ENCODE measurements at regions not wholly inside any gene's neighbourhood (a gene's known extent, or its start where the extent isn't known, plus 50 kb on each side); places are given as distances from the start of the nearest gene placed in this dataset.

GRCh38 chr2:145100301-145100700 lies 580.4 kb upstream of the ZEB2 start:
- Histone ChIP-seq H3K36me3 (ENCODE audit: insufficient read depth, low read length) (no peaks in the 10 kb centered on the region), H3K4me1 (ENCODE audit: insufficient read depth, low read length) (no peaks in the 10 kb centered on the region), H3K79me2 (ENCODE audit: insufficient read depth, low read length) (no peaks in the 10 kb centered on the region), H4K20me1 (ENCODE audit: insufficient read depth, low read length) (no peaks in the 10 kb centered on the region), H3K4me2 (ENCODE audit: low read length) (no peak overlapping the region), H3K27me3 (ENCODE audit: insufficient read depth, low read length) (no peaks in the 10 kb centered on the region), H3K27ac (ENCODE audit: low read depth, low read length) (no peak overlapping the region), H3K4me3 (ENCODE audit: insufficient read depth, low read depth, low read length) (no peak overlapping the region), H3K9me3 (ENCODE audit: insufficient read depth, low read depth, low read length) (no peaks in the 10 kb centered on the region), H3K9ac (ENCODE audit: low read length) (no peak overlapping the region), H2AFZ (ENCODE audit: low read depth, low read length) (no peak overlapping the region)
- Mint-ChIP-seq H3K4me1 (ENCODE audit: low read depth, unreplicated experiment) (peaks cover 27% of the 10 kb centered on the region), H3K36me3 (ENCODE audit: low read depth, unreplicated experiment) (no peaks in the 10 kb centered on the region), H3K4me3 (ENCODE audit: unreplicated experiment) (no peak overlapping the region), H3K27me3 (ENCODE audit: low read depth, unreplicated experiment) (no peaks in the 10 kb centered on the region), H3K27ac (ENCODE audit: unreplicated experiment) (no peak overlapping the region), H3K9me3 (ENCODE audit: unreplicated experiment) (peaks cover 4% of the 10 kb centered on the region)
- TF ChIP-seq CTCF (IDR thresholded peaks at IDR 0.05; ENCODE audit: insufficient read depth, low read depth, low read length) = no peak
- TF ChIP-seq EZH2 (IDR thresholded peaks at IDR 0.05; ENCODE audit: insufficient read depth, low read length) = no peak
- DNase-seq (ENCODE audit: low read depth) (no peak), FAIRE-seq (no peak)

- Histone ChIP-seq H3K36me3 (ENCODE audit: insufficient read depth, low read length) (no peaks in the 10 kb centered on the region), H3K9ac (ENCODE audit: low read length) (no peak overlapping the region), H3K79me2 (ENCODE audit: insufficient read depth, low read length) (no peaks in the 10 kb centered on the region), H3K4me1 (ENCODE audit: insufficient read depth, low read length) (no peaks in the 10 kb centered on the region), H3K4me3 (ENCODE audit: insufficient read depth, low read depth, low read length) (no peak overlapping the region), H2AFZ (ENCODE audit: low read depth, low read length) (no peak overlapping the region), H3K9me3 (ENCODE audit: insufficient read depth, low read depth, low read length) (no peaks in the 10 kb centered on the region), H4K20me1 (ENCODE audit: insufficient read depth, low read length) (no peaks in the 10 kb centered on the region), H3K27me3 (ENCODE audit: insufficient read depth, low read length) (no peaks in the 10 kb centered on the region), H3K4me2 (ENCODE audit: low read length) (no peak overlapping the region), H3K27ac (ENCODE audit: low read depth, low read length) (peak overlapping the region; percentile 25)
- Mint-ChIP-seq H3K27ac (ENCODE audit: unreplicated experiment) (peak overlapping the region; percentile 89), H3K9me3 (ENCODE audit: unreplicated experiment) (peaks cover 2% of the 10 kb centered on the region), H3K4me1 (ENCODE audit: low read depth, unreplicated experiment) (peaks cover 48% of the 10 kb centered on the region), H3K36me3 (ENCODE audit: low read depth, unreplicated experiment) (no peaks in the 10 kb centered on the region), H3K27me3 (ENCODE audit: low read depth, unreplicated experiment) (no peaks in the 10 kb centered on the region), H3K4me3 (ENCODE audit: unreplicated experiment) (no peak overlapping the region)
- no peak for FAIRE-seq
- peak; percentile 69 for DNase-seq (ENCODE audit: low read depth)
- TF ChIP-seq EZH2 (IDR thresholded peaks at IDR 0.05; ENCODE audit: insufficient read depth, low read length) (no peak), CTCF (IDR thresholded peaks at IDR 0.05; ENCODE audit: insufficient read depth, low read depth, low read length) (no peak)
Observed at GRCh38 chr2:145096582-145096981, 576.7 kb upstream of the ZEB2 start.

- no peaks in the 10 kb centered on the region for H3K27me3 ChIP-seq (ENCODE audit: insufficient read depth, low read length)
- no peaks in the 10 kb centered on the region for H3K36me3 Mint-ChIP-seq (ENCODE audit: low read depth, unreplicated experiment)
- no peaks in the 10 kb centered on the region for H3K4me1 ChIP-seq (ENCODE audit: insufficient read depth, low read length)
- no peak overlapping the region for H3K4me3 Mint-ChIP-seq (ENCODE audit: unreplicated experiment)
- no peaks in the 10 kb centered on the region for H3K36me3 ChIP-seq (ENCODE audit: insufficient read depth, low read length)
- no peak overlapping the region for H3K9ac ChIP-seq (ENCODE audit: low read length)
- H3K9me3 ChIP-seq (ENCODE audit: insufficient read depth, low read depth, low read length) = no peaks in the 10 kb centered on the region
- no peaks in the 10 kb centered on the region for H3K79me2 ChIP-seq (ENCODE audit: insufficient read depth, low read length)
- FAIRE-seq (peak; percentile 70), DNase-seq (ENCODE audit: low read depth) (peak; percentile 93)
- H3K27me3 Mint-ChIP-seq (ENCODE audit: low read depth, unreplicated experiment) = no peaks in the 10 kb centered on the region
- peak overlapping the region; percentile 6 for H3K4me2 ChIP-seq (ENCODE audit: low read length)
- peaks cover 53% of the 10 kb centered on the region for H3K4me1 Mint-ChIP-seq (ENCODE audit: low read depth, unreplicated experiment)
- H3K9me3 Mint-ChIP-seq (ENCODE audit: unreplicated experiment) = peaks cover 2% of the 10 kb centered on the region
- H3K4me3 ChIP-seq (ENCODE audit: insufficient read depth, low read depth, low read length) = no peak overlapping the region
- H3K27ac ChIP-seq (ENCODE audit: low read depth, low read length) = peak overlapping the region; percentile 25
- H4K20me1 ChIP-seq (ENCODE audit: insufficient read depth, low read length) = no peaks in the 10 kb centered on the region
- H3K27ac Mint-ChIP-seq (ENCODE audit: unreplicated experiment) = peak overlapping the region; percentile 89
- TF ChIP-seq EZH2 (IDR thresholded peaks at IDR 0.05; ENCODE audit: insufficient read depth, low read length) = no peak
- no peak for TF ChIP-seq CTCF (IDR thresholded peaks at IDR 0.05; ENCODE audit: insufficient read depth, low read depth, low read length)
- H2AFZ ChIP-seq (ENCODE audit: low read depth, low read length) = no peak overlapping the region
Observed at GRCh38 chr2:145095641-145096435, 575.9 kb upstream of the ZEB2 start.

Measured in astrocyte (in vitro differentiated cells and primary cell).